SK-N-SH (cell line): ENCODE measurements at regions not wholly inside any gene's neighbourhood (a gene's known extent, or its start where the extent isn't known, plus 50 kb on each side); places are given as distances from the start of the nearest gene placed in this dataset.

Experiments
- CTCF ChIA-PET: fragments of 300-600, 350-600 bp; formaldehyde crosslinking; extraction: SDS; loops from one replicate; lab custom pipeline; 2021; lab: Yijun Ruan, JAX
- POLR2A ChIA-PET: fragments of 350-600 bp; sonication (Branson Sonifier 250); formaldehyde crosslinking; extraction: SDS; loops from one replicate; lab custom pipeline; 2020; ENCODE audit warnings: antibody characterized with exemption, inconsistent platforms; lab: Yijun Ruan, JAX
- DNase-seq: peaks from one replicate; pipeline ENCODE4 v3.0.0; 2012
- H2AFZ ChIP-seq: fragments of 200-600 bp; sonication (generic); 2 replicates; pipeline ENCODE4 v1.8.1; 2016; ENCODE audit warnings: antibody characterized with exemption, mild to moderate bottlenecking, low read depth
- H3F3A ChIP-seq: fragments of 200-600 bp; sonication (generic); replicated peaks from 2 replicates; pipeline ENCODE3; 2016; ENCODE audit warnings: antibody characterized with exemption, mild to moderate bottlenecking; ENCODE audit not compliant: insufficient read depth
- H3K27ac ChIP-seq, 2 experiments: fragments of 200-500 bp in 1 of 2; fragments of 200-600 bp in 1 of 2; sonication (Bioruptor generic) in 1 of 2; sonication (generic), shearing (Covaris generic) in 1 of 2; 2 replicates each; pipeline versions ENCODE4 v1.5.1 to v1.6.1; 2014 to 2016; ENCODE audit warnings: low read depth in 2 of 2, inconsistent platforms in 1 of 2, low read length in 1 of 2, mild to moderate bottlenecking in 1 of 2, mixed read lengths in 1 of 2
- H3K27me3 ChIP-seq: fragments of 200-600 bp; sonication (generic), shearing (Covaris generic); 2 replicates; pipeline ENCODE4 v1.6.1; 2016; ENCODE audit warnings: mixed run types; ENCODE audit not compliant: insufficient read depth
- H3K36me3 ChIP-seq, 2 experiments: fragments of 200-500 bp in 1 of 2; fragments of 200-600 bp in 1 of 2; sonication (Bioruptor generic) in 1 of 2; sonication (generic) in 1 of 2; replicated peaks in 1 of 2; 2 replicates each; pipeline versions ENCODE3 to v1.5.1; 2014 to 2016; ENCODE audit warnings: low read length in 1 of 2, mild to moderate bottlenecking in 1 of 2; ENCODE audit not compliant: insufficient read depth in 2 of 2, control insufficient read depth in 1 of 2
- H3K4me1 ChIP-seq, 2 experiments: fragments of 200-500 bp in 1 of 2; fragments of 200-600 bp in 1 of 2; sonication (Bioruptor generic) in 1 of 2; sonication (generic), shearing (Covaris generic) in 1 of 2; 2 replicates each; pipeline versions ENCODE4 v1.5.1 to v1.6.1; 2014 to 2016; ENCODE audit warnings: low read depth in 1 of 2, low read length in 1 of 2, mixed run types in 1 of 2; ENCODE audit not compliant: insufficient read depth in 2 of 2, control insufficient read depth in 1 of 2
- H3K4me2 ChIP-seq: fragments of 200-600 bp; sonication (generic), shearing (Covaris generic); 2 replicates; pipeline ENCODE4 v1.6.1; 2017; ENCODE audit warnings: mixed run types
- H3K4me3 ChIP-seq, 2 experiments: fragments of 200-500 bp in 1 of 2; fragments of 200-600 bp in 1 of 2; sonication (Bioruptor generic) in 1 of 2; sonication (generic), shearing (Covaris generic) in 1 of 2; 2 replicates each; pipeline versions ENCODE4 v1.5.1 to v1.8.1; 2014 to 2016; ENCODE audit warnings: low read depth in 2 of 2, inconsistent platforms in 1 of 2, low read length in 1 of 2, mild to moderate bottlenecking in 1 of 2, mixed read lengths in 1 of 2, moderate library complexity in 1 of 2
- H3K79me2 ChIP-seq: fragments of 200-600 bp; sonication (generic); 2 replicates; pipeline ENCODE4 v1.8.1; 2017; ENCODE audit warnings: mild to moderate bottlenecking; ENCODE audit not compliant: insufficient read depth
- H3K9ac ChIP-seq: fragments of 200-600 bp; sonication (generic); 2 replicates; pipeline ENCODE4 v1.6.1; 2017; ENCODE audit warnings: mixed run types
- H3K9me2 ChIP-seq: fragments of 200-600 bp; sonication (generic); 2 replicates; pipeline ENCODE4 v1.6.1; 2017; ENCODE audit warnings: mixed run types
- H3K9me3 ChIP-seq: fragments of 200-600 bp; sonication (generic); 2 replicates; pipeline ENCODE4 v1.6.1; 2017; ENCODE audit warnings: mixed run types, mild to moderate bottlenecking, moderate library complexity
- H4K20me1 ChIP-seq: fragments of 200-600 bp; sonication (generic); 2 replicates; pipeline ENCODE4 v1.6.1; 2017; ENCODE audit warnings: mild to moderate bottlenecking, mixed run types; ENCODE audit not compliant: insufficient read depth
- CHD2 ChIP-seq: fragments of 150-350 bp; IDR thresholded peaks from 2 replicates; pipeline ENCODE4 v1.6.1; 2018; ENCODE audit warnings: low read length; ENCODE audit not compliant: partially characterized antibody
- ELF1 ChIP-seq: IDR thresholded peaks from 2 replicates; pipeline ENCODE4 v1.4.0; 2012
- FOSL2 ChIP-seq: IDR thresholded peaks from 2 replicates; pipeline ENCODE4 v1.4.0; 2012; ENCODE audit warnings: low read depth, mild to moderate bottlenecking, moderate library complexity, borderline replicate concordance
- FOXM1 ChIP-seq: IDR thresholded peaks from 2 replicates; pipeline ENCODE4 v1.4.0; 2012; ENCODE audit warnings: low read depth, mild to moderate bottlenecking
- MEF2A ChIP-seq: IDR thresholded peaks from 2 replicates; pipeline ENCODE4 v1.4.0; 2012; ENCODE audit warnings: low read depth, borderline replicate concordance
- NRF1 ChIP-seq: IDR thresholded peaks from 2 replicates; pipeline ENCODE4 v1.6.1; 2012; ENCODE audit warnings: low read depth, mild to moderate bottlenecking, low read length
- PBX3 ChIP-seq: IDR thresholded peaks from 2 replicates; pipeline ENCODE4; 2012
- RAD21 ChIP-seq: IDR thresholded peaks from 2 replicates; pipeline ENCODE4 v1.6.1; 2012; ENCODE audit warnings: mild to moderate bottlenecking, low read length
- RCOR1 ChIP-seq: fragments of 150-350 bp; IDR thresholded peaks from 2 replicates; pipeline ENCODE4 v1.6.1; 2017; ENCODE audit warnings: antibody characterized with exemption, low read length
- REST ChIP-seq: IDR thresholded peaks from 2 replicates; pipeline ENCODE4 v1.6.1; 2012; ENCODE audit warnings: mild to moderate bottlenecking, low read depth, low read length, moderate library complexity
- RFX5 ChIP-seq: IDR thresholded peaks from 2 replicates; pipeline ENCODE4 v1.6.1; 2012; ENCODE audit warnings: mild to moderate bottlenecking, improper control_type of control experiment, low read length
- SIN3A ChIP-seq: IDR thresholded peaks from 2 replicates; pipeline ENCODE4 v1.6.1; 2012; ENCODE audit warnings: low read depth, mild to moderate bottlenecking, low read length, moderate library complexity, borderline replicate concordance
- SMC3 ChIP-seq: IDR thresholded peaks from 2 replicates; pipeline ENCODE4 v1.6.1; 2012; ENCODE audit warnings: low read depth, low read length, improper control_type of control experiment
- TCF12 ChIP-seq: IDR thresholded peaks from 2 replicates; pipeline ENCODE4 v1.4.0; 2012
- WGBS: methylation state at CpG from one replicate; pipeline ENCODE4 v1.1.6; 2017; ENCODE audit warnings: low lambda C conversion rate; 5-methylcytosine and 5-hydroxymethylcytosine counted together

- Histone ChIP-seq H3K9ac (no peak overlapping the region), H3K79me2 (no peaks in the 10 kb centered on the region), H3K4me2 (no peak overlapping the region), H3K4me3 (no peak overlapping the region), H3K27me3 (no peaks in the 10 kb centered on the region), H3F3A (no peaks in the 10 kb centered on the region), H3K36me3 (no peaks in the 10 kb centered on the region), H3K9me2 (no peaks in the 10 kb centered on the region), H3K27ac (no peak overlapping the region), H3K9me3 (no peaks in the 10 kb centered on the region), H2AFZ (no peak overlapping the region), H4K20me1 (no peaks in the 10 kb centered on the region), H3K4me1 (no peaks in the 10 kb centered on the region)
- TF ChIP-seq REST (no peak), SMC3 (no peak), ELF1 (no peak), RAD21 (no peak), FOXM1 (no peak)
- no peak for DNase-seq
- WGBS: 37% methylated on average over 6 of the region's 6 CpGs
- POLR2A ChIA-PET: no interaction called here
- CTCF ChIA-PET: interaction anchor here (1.5 kb wide), 1 partner anchor 40 kb away, joined by 3 read pairs; no protein-coding TSS in a partner anchor
These were observed 159.0 kb upstream of the GMDS start for GRCh38 chr6:2404211-2404929.

GRCh38 chr6:2403546-2403945 is 158.1 kb upstream of the GMDS start:
- Histone ChIP-seq H3K4me3 (no peak overlapping the region), H3K27me3 (no peaks in the 10 kb centered on the region), H3K9ac (no peak overlapping the region), H3K9me2 (no peaks in the 10 kb centered on the region), H3K36me3 (no peaks in the 10 kb centered on the region), H2AFZ (no peak overlapping the region), H3K79me2 (no peaks in the 10 kb centered on the region), H4K20me1 (no peaks in the 10 kb centered on the region), H3K4me2 (no peak overlapping the region), H3K27ac (no peak overlapping the region), H3K4me1 (no peaks in the 10 kb centered on the region), H3K9me3 (no peaks in the 10 kb centered on the region), H3F3A (no peaks in the 10 kb centered on the region)
- TF ChIP-seq MEF2A (no peak), CHD2 (no peak), TCF12 (no peak), ELF1 (no peak), PBX3 (no peak), NRF1 (no peak), FOSL2 (no peak), SIN3A (no peak), RCOR1 (no peak), RFX5 (no peak), REST (no peak)
- POLR2A ChIA-PET: no interaction called here
- WGBS: 47% methylated on average over 4 of the region's 4 CpGs
- no peak for DNase-seq
- CTCF ChIA-PET: interaction anchor here (1.5 kb wide), 1 partner anchor 40 kb away, joined by 3 read pairs; no protein-coding TSS in a partner anchor
